ENCODE measurements at regions not wholly inside any gene's neighbourhood (a gene's known extent, or its start where the extent isn't known, plus 50 kb on each side); places are given as distances from the start of the nearest gene placed in this dataset.

- TF ChIP-seq CTCF (IDR thresholded peaks at IDR 0.05) (no peak), POLR2A (IDR thresholded peaks at IDR 0.05) (no peak)
Measured at GRCh38 chr16:46519063-46519462, 102.1 kb downstream of the SHCBP1 start.

Measured in Peyer's patch (tissue), 4 donors.